ENCODE measurements at regions not wholly inside any gene's neighbourhood (a gene's known extent, or its start where the extent isn't known, plus 50 kb on each side); places are given as distances from the start of the nearest gene placed in this dataset.

DNA sequence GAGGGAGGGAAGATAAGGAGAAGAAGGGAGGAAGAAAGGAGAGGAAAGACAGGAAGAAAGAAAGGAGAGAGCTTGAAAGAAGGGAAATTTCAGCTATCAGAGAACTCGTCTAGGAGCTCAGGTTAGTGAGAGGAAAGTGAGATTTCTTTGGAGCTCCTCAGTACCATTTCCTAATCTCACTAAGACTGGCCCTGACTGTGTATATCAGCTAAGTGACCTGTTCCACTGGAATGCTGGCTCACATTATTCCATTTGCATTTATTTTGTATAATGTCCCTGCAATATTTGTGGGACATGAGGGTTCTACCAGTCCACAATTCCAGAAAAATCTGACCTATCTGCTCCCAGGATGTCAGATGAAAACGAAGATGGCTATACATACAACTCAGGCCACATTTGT, 114.7 kb upstream of the CELF2 start:
- no peak for DNase-seq (ENCODE audit: extremely low read depth in 1 of 2, low read depth in 1 of 2)

DNA sequence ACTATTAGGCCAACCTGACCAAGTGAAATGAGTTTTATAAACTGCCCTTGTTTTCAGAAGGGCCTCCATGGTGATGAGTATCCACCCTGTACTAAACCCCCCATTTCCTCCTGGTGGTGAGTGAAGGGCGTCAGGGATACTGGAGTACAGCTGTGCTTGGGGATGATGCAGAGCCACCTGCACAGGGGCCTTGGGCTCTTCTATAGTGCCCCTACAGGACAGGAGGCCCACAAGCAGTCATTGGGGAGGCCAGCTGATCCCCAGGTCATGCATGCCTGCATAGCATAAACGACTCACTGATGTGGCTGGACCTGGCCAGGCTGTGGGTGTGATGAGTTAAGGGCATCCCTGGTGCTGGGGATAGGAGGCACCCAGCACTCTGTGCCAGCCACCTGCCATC, 114.1 kb upstream of the CELF2 start:
- DNase-seq (ENCODE audit: extremely low read depth in 1 of 2, low read depth in 1 of 2) = no peak

DNA sequence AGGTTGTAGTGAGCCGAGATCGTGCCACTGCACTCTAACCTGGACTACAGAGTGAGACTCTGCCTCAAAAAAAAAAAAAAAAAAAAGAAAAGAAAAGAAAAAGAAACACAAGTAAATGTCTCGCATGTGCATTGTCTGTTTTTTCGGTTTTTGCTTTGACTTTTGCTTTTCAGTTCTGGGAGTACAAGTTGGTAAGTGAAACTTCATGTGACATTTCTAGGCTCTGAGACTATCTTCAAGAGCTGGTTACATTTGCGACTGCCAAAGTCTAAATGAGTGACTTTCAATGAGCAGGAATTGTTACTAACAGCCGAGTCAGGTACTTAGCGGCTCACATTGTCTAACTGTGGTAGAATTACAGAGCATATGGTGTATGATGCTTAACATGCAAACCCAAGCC, 107.0 kb upstream of the CELF2 start:
- no peak for DNase-seq (ENCODE audit: extremely low read depth in 1 of 2, low read depth in 1 of 2)

DNA sequence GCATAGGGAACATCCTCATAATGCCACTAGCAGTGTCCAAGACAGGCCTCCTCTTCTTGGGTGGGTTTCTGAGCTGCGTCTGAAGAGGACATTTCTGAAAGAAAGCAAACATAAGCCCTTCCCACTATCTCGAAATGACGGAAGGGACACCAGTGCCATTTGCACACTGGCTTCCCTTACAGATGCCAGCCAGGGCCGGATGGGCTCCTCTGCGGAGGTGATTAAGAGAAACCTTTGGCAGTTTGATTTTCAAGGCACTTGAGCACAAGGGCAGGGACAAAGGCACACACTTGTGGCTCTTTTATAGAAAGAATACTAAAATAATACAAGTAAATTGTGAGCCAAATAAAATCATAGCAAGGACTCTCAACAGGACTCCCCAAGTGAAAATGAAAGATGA, 106.6 kb upstream of the CELF2 start:
- no peak for DNase-seq (ENCODE audit: extremely low read depth in 1 of 2, low read depth in 1 of 2)

DNA sequence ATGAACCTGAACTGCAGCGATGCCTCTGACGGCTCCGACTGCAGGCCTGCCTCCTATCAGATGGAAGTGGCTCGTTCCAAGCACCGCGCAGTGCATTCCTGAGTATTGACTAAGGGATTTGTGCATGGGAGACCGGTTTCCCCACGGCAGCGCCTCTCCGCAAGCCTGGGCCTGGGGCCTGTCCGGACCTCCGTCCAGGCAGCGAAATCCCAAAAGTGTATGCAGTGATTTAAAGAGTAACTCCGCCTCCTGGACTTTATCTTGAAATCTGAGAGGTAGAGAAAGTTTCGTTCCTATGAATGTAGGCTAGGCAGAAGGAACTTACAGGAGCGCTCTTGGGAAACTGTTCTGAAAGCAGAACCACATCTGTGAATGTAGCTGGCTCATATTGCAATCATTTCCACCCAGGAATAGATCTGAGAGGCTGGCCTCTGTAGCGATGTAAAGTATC, 106.2 kb upstream of the CELF2 start:
- no peak for DNase-seq (ENCODE audit: extremely low read depth in 1 of 2, low read depth in 1 of 2)

DNA sequence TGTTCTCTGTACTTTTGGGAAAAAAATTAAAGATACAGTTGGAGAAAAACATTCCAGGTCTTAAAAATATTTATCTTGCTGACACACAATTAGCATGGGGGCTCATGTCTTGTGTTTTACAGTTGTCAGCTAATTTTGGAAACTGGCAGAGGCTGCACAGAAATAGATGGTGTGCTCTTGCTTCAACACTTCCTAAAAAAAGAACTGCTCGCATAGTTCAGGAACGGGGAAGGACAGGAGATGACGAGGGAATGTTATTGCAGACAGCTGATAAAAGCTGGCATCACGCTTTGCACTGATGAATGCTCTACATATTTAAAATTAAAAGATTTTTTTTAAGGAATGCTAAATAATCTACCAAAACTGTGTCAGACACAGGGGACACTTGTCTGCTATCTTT, 103.5 kb upstream of the CELF2 start:
- DNase-seq (ENCODE audit: extremely low read depth in 1 of 2, low read depth in 1 of 2) = no peak

DNA sequence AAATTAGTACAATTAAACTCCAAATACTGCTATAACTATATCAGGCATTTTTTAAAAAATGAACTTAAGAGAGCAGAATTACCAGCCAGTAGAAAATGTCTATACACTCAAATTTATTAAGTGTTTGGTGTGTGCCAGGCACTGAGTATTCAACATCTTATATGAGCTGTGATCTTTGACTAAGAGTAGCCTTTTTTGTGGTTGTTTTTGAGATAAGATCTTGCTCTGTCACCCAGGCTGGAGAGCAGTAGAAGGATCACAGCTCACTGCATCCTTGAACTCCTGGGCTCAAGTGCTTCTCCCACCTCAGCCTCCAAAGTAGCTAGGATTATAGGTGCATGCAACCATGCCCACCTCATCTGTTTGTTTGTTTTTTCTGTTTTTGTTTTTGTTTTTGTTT, 102.5 kb upstream of the CELF2 start:
- DNase-seq (ENCODE audit: extremely low read depth in 1 of 2, low read depth in 1 of 2) = no peak

DNA sequence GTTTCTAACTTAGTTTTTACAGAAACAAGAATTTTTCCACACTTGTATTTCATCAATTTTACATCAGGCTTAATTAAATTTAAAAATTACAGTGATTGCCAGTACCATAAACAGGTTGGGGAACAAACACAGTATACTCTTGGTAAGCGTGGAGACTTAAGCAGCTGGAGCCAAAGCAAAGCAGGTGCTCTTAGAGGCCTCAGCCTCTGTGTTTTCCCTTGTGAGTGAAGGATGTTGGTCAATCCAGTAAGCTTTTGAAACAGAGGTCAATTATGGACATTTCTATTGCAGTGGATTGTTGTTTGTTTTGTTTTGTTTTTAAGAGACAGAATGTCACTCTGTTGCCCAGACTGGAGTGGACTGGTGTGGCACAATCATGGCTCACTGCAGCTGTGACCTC, 100.6 kb upstream of the CELF2 start:
- no peak for DNase-seq (ENCODE audit: extremely low read depth in 1 of 2, low read depth in 1 of 2)

DNA sequence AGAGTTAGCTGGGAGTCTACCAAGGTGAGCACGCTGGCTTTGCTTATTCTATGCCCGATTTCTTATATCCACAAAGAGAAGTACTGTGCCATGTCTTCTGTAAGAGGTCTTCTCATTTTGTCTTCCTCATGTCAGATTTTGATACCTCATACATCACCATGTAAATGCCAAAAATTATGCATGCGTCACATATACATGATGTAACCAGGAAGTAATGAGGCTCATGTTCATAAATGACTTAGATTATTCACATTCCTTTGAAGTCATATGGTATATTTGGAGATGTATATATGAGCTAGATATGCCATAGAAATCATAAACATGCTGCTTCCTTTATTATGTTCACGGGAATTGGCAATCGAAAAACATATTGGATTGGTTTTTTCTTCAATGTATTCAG, 97.7 kb upstream of the CELF2 start:
- no peak for DNase-seq (ENCODE audit: extremely low read depth in 1 of 2, low read depth in 1 of 2)

DNA sequence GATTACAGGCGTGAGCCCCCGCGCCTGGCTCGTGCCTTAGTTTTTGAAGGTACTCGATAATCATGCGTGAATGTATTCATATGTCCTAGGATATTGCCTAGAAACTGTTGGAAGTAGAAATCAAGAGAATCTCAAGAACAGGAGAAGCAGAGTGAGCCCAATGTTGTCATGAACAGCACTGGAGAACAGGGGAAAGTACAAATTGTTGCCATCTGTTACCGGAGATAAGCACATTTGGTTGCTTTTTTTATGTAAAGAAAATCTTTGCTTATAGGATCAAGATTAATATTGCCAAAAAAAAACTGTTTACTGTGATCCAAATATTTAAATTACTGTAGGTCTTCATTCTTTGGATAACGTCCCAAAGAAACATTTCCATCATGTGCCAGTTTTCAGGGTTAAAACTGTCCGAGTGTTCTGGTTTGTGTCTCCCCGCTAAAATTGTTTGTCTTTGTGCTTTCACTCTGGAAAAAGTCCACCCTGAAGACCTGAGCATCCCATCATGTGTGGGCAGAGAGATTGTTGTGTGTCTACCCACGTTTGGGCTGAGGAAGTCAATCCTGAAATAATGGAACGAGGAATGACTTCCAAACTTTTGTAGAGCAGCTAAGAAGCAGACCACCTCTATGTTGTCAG, 95.7 kb upstream of the CELF2 start:
- no peak for DNase-seq (ENCODE audit: extremely low read depth in 1 of 2, low read depth in 1 of 2)

DNA sequence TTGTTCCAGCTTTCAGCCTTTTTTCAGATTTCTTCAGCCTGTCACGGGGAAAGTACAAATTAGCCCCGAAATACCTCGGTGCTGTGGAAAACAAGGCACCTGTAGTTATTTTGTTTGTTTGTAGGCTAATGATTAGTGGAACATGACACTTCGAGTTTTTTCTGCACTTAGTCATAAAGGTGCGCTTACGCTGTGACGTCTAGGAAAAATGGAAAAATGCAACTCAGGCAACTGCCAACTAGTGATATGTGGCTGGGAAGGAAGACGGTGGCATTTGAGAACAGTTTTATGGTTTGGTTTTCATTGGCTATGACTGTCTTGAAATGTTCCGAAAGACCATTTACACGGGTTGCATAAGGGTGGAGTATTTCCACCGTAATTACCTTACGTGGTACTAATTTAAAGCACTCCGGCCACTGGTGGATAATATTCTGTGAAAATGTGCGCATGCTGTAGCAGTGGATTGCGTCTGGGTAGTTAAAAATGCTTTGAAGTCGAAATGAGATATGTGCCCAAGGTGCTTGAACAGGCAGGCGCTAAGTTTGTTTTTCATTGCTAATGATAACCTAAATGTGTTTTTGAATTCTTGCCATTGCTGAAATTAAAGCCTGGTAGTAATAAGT, 94.5 kb upstream of the CELF2 start:
- DNase-seq (ENCODE audit: extremely low read depth in 1 of 2, low read depth in 1 of 2) = no peak

DNA sequence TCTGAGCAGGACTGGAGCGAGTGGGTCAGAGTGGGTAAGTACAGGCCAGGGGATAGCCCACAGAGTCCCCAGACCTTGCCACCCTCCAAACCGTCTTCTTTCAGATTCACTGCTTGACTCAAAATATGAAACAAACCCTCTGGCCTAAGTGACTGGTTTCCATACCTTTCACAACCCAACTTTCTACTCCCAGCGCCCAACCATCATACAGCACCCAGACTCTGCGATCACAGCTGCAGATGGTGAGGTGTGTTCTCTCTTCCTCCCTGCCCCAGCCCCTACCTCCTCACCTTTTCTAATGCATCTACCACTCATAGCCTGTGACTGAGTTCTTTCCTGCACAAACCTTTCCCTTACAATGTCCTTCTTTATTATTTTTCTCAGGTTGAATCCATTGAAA, 92.0 kb upstream of the CELF2 start:
- no peak for DNase-seq (ENCODE audit: extremely low read depth in 1 of 2, low read depth in 1 of 2)

DNA sequence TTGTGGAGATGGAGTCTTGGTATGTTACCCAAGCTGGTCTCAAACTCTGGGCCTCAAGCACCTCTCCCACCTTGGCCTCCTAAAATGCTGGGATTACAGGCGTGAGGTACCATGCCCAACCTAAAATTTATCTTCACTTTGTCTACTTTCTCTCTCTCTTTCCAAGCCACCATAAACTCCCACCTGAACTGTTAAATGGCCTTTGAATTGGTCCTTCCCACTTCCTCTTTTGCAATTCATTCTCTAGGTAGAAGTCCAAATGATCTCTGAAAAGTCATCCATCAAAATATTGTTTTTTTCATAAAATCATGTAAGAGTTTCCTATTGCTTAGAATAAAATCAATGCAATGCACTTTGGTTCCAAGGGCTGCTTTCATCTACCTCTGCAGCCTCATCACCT, 90.1 kb upstream of the CELF2 start:
- no peak for DNase-seq (ENCODE audit: extremely low read depth in 1 of 2, low read depth in 1 of 2)

DNA sequence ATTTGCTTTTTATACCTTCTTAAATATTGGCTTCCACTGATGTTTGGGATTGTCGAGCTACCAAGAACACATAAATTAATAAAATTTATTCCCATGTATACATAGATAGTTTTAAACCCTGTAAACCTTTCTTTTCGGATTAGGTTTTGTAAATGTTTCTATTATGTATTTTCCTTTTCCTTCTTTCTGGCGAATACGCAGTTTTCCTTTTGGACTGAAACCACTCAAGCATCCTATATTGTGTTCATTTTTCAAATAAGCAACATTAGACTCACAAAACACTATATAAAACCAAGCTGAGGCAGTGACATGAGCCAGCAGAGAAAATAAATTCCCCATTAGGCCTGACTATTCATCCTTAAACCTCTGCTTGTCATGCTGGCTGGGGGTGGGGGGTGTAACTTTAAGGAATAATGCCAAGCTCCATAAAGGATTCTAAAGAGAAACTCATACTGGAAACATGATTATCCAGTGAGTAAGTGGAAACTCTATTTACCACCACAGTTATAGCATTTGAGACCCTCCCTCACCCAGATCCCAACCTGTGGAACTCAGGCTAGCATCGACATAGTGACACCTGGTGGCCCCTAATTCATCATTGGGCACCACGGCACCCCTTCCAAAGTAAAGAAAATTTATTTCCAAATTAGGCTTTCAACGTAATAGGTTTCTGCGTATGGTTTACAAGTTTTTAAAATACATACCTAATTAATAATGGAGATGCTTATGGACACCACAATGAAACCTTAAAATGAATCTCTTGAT, 86.5 kb upstream of the CELF2 start:
- DNase-seq (ENCODE audit: extremely low read depth in 1 of 2, low read depth in 1 of 2) = no peak

DNA sequence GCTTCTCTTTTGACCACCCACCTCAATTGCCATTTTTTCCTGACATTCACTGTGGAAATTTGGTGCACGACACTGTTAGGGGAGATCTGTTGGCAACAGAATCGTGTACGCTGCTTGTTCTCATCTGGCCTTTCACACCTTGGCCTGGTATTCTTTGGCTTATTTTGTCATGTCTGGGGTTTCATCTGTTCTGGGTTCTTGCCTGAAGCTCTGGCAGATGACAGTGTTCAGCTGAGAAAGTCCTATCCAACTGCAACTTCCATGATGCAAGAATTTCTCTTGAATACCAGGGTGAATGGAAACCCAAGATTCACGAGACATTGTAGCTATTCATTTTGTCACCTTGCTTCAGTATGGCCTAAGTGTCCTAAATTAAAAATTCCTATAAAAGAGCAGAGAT, 82.6 kb upstream of the CELF2 start:
- DNase-seq (ENCODE audit: extremely low read depth in 1 of 2, low read depth in 1 of 2) = no peak

DNA sequence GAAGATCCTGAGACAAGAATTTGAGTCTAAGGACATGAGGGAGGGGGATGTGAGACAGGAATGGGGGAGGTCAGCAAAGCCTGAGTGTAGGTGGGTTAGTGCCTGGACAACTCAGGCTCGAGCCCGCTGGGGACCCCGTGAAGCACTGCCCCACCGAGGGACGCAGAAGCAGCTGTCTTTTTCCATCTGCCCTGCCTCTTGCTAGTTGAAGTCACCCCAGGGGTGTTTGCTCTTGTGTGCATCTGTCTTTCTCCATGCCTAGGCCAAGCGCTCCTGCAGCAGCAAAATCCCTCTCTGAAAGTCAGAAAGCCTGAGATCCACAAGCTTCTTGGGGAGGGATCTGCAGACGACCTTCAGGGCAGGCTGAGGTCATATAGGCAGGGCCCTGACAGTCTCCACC, 79.0 kb upstream of the CELF2 start:
- no peak for DNase-seq (ENCODE audit: extremely low read depth in 1 of 2, low read depth in 1 of 2)

DNA sequence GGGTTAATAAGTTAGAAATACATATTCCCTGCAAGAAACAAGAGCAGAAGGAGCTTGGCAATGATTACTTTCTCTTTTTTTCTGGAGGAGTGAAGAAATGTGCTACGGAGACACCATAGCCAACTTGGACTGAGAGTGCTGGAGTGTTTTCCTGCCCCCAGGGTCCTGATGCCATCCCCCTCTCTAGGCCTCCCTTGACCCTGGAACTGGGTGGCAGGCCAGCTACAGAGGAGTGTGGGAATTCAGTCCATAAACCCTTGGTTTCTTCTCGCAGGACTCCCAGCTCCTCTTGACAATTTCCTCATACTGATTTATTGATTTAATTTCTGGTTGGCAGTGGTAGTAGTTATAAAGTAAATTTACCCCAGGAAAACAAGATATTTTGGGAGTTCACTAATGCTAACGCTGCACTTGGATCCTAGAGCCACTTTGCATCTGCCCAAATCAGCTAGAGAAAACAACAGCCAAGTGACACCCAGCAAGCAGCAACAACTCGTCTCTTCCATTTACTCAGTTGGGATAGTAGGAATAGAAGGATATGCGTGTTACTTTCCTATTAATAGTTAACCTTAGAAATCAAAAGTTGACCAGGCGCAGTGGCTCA, 76.4 kb upstream of the CELF2 start:
- DNase-seq (ENCODE audit: extremely low read depth in 1 of 2, low read depth in 1 of 2) = no peak

DNA sequence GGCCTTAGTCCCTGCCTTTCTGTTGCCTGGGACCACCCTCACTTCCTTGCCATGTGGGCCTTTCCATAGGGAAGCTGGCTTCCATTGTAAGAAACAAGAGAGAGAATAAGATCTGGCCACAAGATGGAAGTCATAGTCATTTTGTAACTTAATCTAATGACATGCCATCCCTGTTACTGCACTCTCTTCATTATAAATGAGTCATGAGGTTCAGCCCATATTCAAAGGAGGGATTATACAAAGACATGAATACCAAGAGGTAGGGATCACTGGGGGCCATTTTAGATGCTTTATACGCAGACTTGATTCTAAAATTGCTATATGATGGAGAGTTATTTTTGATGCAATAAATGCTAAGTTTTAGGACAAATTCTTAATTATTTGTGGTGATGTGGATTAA, 75.2 kb upstream of the CELF2 start:
- DNase-seq (ENCODE audit: extremely low read depth in 1 of 2, low read depth in 1 of 2) = no peak

DNA sequence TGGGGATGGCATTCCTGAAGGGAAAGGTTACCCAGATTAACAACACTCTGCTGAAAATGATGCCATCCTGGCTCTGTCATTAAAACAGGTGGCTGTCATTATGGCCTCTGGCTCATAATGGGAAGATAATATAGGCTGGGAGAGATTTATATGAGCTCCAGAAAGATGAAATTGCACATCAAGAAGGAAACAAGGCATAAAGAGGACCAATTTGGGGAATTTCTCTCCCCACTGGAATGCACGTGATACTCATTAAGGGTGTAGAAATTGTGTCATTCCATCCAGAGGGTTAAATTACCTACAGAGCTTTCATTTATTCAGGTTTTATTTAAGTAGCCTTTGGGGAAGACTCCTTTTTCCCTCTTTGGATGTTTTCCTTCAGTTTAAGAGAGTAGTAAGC, 71.6 kb upstream of the CELF2 start:
- DNase-seq (ENCODE audit: extremely low read depth in 1 of 2, low read depth in 1 of 2) = no peak

DNA sequence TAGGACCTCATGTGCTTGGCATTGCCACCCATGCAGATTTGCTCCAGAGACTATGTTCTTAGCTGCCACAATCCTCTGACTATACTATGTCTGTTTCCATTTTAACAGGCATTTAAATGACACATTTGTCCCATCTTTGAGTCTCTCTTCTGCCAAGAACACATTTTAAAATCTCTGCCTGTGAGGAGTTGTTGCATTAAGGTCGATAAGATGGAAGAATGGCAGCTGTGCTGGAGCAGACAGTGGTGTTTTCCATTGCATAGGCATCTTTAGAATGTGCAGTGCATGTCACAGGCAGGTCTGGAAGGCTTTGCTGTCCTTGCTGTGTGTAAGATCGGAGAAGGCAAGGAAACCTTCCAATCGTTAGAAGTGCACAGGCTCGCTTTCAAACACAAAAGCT, 70.9 kb upstream of the CELF2 start:
- no peak for DNase-seq (ENCODE audit: extremely low read depth in 1 of 2, low read depth in 1 of 2)

DNA sequence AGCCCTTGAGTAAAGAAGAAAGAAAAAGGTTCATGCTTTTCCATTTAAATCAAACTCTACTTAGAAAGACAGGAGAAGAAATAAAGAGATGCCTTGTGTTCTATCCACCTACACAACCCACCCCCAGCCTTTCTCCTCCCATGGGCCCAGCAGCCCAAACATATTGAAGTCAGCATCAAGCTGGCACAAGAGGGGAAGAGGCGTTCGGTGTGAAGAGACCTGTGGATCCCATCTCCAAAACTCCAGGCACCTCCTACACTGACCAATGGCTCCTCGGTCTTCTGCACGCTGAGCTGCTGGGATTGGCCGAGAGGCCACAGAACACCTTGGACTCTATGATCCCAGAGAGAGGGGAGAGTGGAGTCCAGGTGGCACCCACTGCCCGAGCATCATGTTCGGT, 66.0 kb upstream of the CELF2 start:
- DNase-seq (ENCODE audit: extremely low read depth in 1 of 2, low read depth in 1 of 2) = no peak

DNA sequence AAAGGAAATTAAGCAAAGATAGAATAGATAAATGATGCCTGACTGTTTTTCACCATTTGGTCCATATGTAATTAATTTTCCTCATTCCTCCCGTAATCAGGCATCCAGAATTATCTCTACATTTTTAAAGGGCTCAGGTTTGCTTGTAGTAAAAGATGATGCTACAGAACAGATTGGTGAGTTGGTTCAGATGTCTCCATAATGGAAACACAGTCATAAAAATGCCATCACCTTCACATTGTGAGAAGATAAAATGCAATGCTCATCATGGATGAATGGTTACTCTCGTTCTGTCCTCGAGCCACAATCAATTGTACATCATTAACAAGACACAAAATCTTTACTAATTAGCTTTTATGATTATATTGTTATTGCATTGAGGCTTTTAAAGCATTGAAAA, 64.9 kb upstream of the CELF2 start:
- no peak for DNase-seq (ENCODE audit: extremely low read depth in 1 of 2, low read depth in 1 of 2)
